Neural progenitor cell (in vitro differentiated cells): ENCODE measurements at regions not wholly inside any gene's neighbourhood (a gene's known extent, or its start where the extent isn't known, plus 50 kb on each side); places are given as distances from the start of the nearest gene placed in this dataset.

ENCODE experiments used
- DNase-seq: peaks from one replicate; pipeline ENCODE4 v3.0.0-alpha.2; 2016; ENCODE audit warnings: low spot score
- H2AFZ ChIP-seq: fragments of 200-600 bp; sonication (generic); replicated peaks from 2 replicates; pipeline ENCODE4 v1.6.1; 2016; ENCODE audit warnings: antibody characterized with exemption
- H3F3A ChIP-seq: fragments of 200-600 bp; sonication (generic); 2 replicates; pipeline ENCODE4 v1.6.1; 2016; ENCODE audit warnings: antibody characterized with exemption, low read depth
- H3K27ac ChIP-seq: fragments of 200-600 bp; sonication (generic); 2 replicates; pipeline ENCODE4 v1.5.1; 2016; ENCODE audit warnings: mild to moderate bottlenecking
- H3K27me3 ChIP-seq: fragments of 200-600 bp; sonication (generic); 2 replicates; pipeline ENCODE4 v1.6.1; 2016; ENCODE audit warnings: mild to moderate bottlenecking, moderate library complexity
- H3K36me3 ChIP-seq: fragments of 200-600 bp; sonication (generic); 2 replicates; pipeline ENCODE4 v1.5.1; 2016
- H3K4me1 ChIP-seq: fragments of 200-600 bp; sonication (generic); 2 replicates; pipeline ENCODE4 v1.6.1; 2016; ENCODE audit warnings: mixed run types
- H3K4me2 ChIP-seq: fragments of 200-600 bp; sonication (generic); 2 replicates; pipeline ENCODE4 v1.6.1; 2016
- H3K4me3 ChIP-seq: fragments of 200-600 bp; sonication (generic); 2 replicates; pipeline ENCODE4 v1.5.1; 2016
- H3K79me2 ChIP-seq: fragments of 200-600 bp; sonication (generic); 2 replicates; pipeline ENCODE4 v1.6.1; 2016; ENCODE audit warnings: low read depth
- H3K9ac ChIP-seq: fragments of 200-600 bp; sonication (generic); 2 replicates; pipeline ENCODE4 v1.6.1; 2016
- H3K9me3 ChIP-seq: fragments of 200-600 bp; sonication (generic); 2 replicates; pipeline ENCODE4 v1.5.1; 2016; ENCODE audit warnings: low read depth
- H4K20me1 ChIP-seq: fragments of 200-600 bp; sonication (generic); 2 replicates; pipeline ENCODE4 v1.6.1; 2016; ENCODE audit warnings: low read depth
- H3K27ac Mint-ChIP-seq: 3 replicates; pipeline ENCODE4 v1.8.0; 2021; ENCODE audit warnings: mixed read lengths
- H3K27me3 Mint-ChIP-seq: 2 replicates; pipeline ENCODE4 v1.8.0; 2022; ENCODE audit warnings: low read depth, mild to moderate bottlenecking, inconsistent platforms, moderate library complexity, mixed read lengths; ENCODE audit not compliant: insufficient read depth
- H3K36me3 Mint-ChIP-seq: 3 replicates; pipeline ENCODE4 v1.8.0; 2021; ENCODE audit warnings: mixed read lengths
- H3K4me1 Mint-ChIP-seq: 3 replicates; pipeline ENCODE4 v1.8.0; 2021; ENCODE audit warnings: mixed read lengths
- H3K4me3 Mint-ChIP-seq: 3 replicates; pipeline ENCODE4 v1.8.0; 2021; ENCODE audit warnings: mild to moderate bottlenecking, moderate library complexity, mixed read lengths
- H3K9me3 Mint-ChIP-seq: 3 replicates; pipeline ENCODE4 v1.8.0; 2020; ENCODE audit warnings: mixed read lengths
- EZH2 ChIP-seq: fragments of 200-600 bp; sonication (generic); IDR thresholded peaks from 2 replicates; pipeline ENCODE4 v1.6.1; 2017; ENCODE audit warnings: antibody characterized with exemption, mild to moderate bottlenecking, moderate library complexity
- EZH2phosphoT487 ChIP-seq: fragments of 200-600 bp; sonication (generic); IDR thresholded peaks from 2 replicates; pipeline ENCODE4 v1.6.1; 2017; ENCODE audit warnings: antibody characterized with exemption
- TF ChIP-seq, protein P1 (sequence below): fragments of 200-600 bp; sonication (generic); IDR thresholded peaks from 2 replicates; pipeline ENCODE4 v1.5.1; 2017; ENCODE audit warnings: antibody characterized with exemption, mild to moderate bottlenecking

DNA sequence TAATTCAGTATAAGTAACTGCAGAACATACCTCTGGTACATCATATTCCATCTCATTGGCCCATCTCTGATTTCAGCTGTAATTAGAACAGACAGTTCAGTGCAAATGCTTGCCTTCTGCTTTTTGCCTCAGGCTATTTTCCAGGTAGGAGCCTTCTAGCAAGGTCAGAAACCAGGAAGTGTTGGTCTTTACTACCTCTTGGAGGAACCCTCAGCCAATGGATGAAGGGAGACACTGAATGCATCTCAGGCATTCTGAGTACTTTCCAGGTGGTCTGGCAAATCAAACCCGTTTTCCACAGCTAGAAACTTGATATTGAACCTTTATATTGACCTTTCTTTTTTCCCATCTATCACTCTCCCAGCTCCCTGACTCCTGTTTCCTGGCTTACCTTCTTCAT, 348.5 kb upstream of the SOX2 start:
- Histone ChIP-seq H3K4me3 (no peak overlapping the region), H3K79me2 (no peaks in the 10 kb centered on the region), H2AFZ (no peak overlapping the region), H3K9me3 (no peaks in the 10 kb centered on the region), H3K27me3 (no peaks in the 10 kb centered on the region), H3K9ac (no peak overlapping the region), H3K27ac (no peak overlapping the region), H3K4me2 (no peak overlapping the region), H4K20me1 (no peaks in the 10 kb centered on the region), H3K36me3 (no peaks in the 10 kb centered on the region), H3F3A (peaks cover 17% of the 10 kb centered on the region), H3K4me1 (no peaks in the 10 kb centered on the region)
- peaks cover 16% of the 10 kb centered on the region for H3K4me1 Mint-ChIP-seq
- no peaks in the 10 kb centered on the region for H3K36me3 Mint-ChIP-seq
- no peak for DNase-seq
- H3K27me3 Mint-ChIP-seq, result no peaks in the 10 kb centered on the region
- H3K9me3 Mint-ChIP-seq, result no peaks in the 10 kb centered on the region
- H3K27ac Mint-ChIP-seq, result no peak overlapping the region
- TF ChIP-seq, protein P1, sequence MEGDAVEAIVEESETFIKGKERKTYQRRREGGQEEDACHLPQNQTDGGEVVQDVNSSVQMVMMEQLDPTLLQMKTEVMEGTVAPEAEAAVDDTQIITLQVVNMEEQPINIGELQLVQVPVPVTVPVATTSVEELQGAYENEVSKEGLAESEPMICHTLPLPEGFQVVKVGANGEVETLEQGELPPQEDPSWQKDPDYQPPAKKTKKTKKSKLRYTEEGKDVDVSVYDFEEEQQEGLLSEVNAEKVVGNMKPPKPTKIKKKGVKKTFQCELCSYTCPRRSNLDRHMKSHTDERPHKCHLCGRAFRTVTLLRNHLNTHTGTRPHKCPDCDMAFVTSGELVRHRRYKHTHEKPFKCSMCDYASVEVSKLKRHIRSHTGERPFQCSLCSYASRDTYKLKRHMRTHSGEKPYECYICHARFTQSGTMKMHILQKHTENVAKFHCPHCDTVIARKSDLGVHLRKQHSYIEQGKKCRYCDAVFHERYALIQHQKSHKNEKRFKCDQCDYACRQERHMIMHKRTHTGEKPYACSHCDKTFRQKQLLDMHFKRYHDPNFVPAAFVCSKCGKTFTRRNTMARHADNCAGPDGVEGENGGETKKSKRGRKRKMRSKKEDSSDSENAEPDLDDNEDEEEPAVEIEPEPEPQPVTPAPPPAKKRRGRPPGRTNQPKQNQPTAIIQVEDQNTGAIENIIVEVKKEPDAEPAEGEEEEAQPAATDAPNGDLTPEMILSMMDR, result no peak
- TF ChIP-seq EZH2 (no peak), EZH2phosphoT487 (no peak)
- H3K4me3 Mint-ChIP-seq, result no peak overlapping the region

DNA sequence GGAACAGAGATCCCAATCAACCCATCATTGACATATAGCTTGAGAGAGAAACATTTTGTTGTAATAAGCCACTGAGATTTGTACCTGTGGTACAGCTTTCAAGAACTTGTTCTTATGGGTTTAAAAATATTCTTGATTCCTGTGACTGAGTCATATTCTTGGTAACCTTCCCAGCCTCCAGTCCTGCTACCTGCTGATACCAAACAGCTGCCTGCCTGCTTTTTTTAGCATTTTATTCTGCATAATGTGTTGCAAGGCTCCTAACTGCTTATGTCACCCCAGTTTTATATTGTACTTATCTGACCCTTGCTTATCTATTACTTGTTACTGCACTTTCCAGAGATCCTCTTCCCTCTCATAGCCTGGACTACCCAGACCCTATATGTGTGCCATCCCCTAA, 349.3 kb upstream of the SOX2 start:
- no peaks in the 10 kb centered on the region for H4K20me1 ChIP-seq
- H3F3A ChIP-seq, result peaks cover 14% of the 10 kb centered on the region
- no peaks in the 10 kb centered on the region for H3K27me3 ChIP-seq
- no peak overlapping the region for H3K4me3 ChIP-seq
- Mint-ChIP-seq H3K27ac (no peak overlapping the region), H3K27me3 (no peaks in the 10 kb centered on the region), H3K36me3 (no peaks in the 10 kb centered on the region), H3K4me3 (no peak overlapping the region), H3K9me3 (no peaks in the 10 kb centered on the region), H3K4me1 (peaks cover 24% of the 10 kb centered on the region)
- H3K4me2 ChIP-seq, result no peak overlapping the region
- TF ChIP-seq EZH2 (no peak), EZH2phosphoT487 (no peak)
- TF ChIP-seq, protein P1, result no peak
- no peaks in the 10 kb centered on the region for H3K4me1 ChIP-seq
- no peaks in the 10 kb centered on the region for H3K36me3 ChIP-seq
- DNase-seq, result no peak
- H3K9ac ChIP-seq, result no peak overlapping the region
- no peaks in the 10 kb centered on the region for H3K9me3 ChIP-seq
- no peaks in the 10 kb centered on the region for H3K79me2 ChIP-seq
- H2AFZ ChIP-seq, result no peak overlapping the region
- no peak overlapping the region for H3K27ac ChIP-seq

DNA sequence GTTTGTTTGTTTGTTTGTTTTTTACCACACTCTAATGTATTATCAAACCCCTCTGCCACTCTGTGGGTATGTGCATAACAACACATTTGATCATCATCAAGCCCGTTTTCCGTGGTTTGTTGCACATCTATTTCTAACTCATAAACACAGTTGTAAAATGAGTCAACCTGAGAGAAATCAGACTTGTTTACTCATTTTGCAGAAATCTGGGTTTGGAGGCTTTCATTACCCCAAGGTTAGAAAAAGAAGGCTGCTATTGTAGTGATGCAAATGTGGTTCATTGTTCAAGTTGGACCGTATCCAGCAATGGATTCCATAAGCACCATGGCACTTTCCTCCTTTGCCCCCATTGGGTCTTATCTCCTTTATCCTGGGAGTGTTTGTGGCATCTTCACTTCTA, 353.2 kb upstream of the SOX2 start:
- no peak overlapping the region for H3K4me3 Mint-ChIP-seq
- Histone ChIP-seq H3K27me3 (no peaks in the 10 kb centered on the region), H3K4me3 (no peak overlapping the region), H3K4me1 (no peaks in the 10 kb centered on the region), H3K9me3 (no peaks in the 10 kb centered on the region), H3F3A (no peaks in the 10 kb centered on the region), H2AFZ (no peak overlapping the region), H3K36me3 (no peaks in the 10 kb centered on the region), H3K4me2 (no peak overlapping the region), H4K20me1 (no peaks in the 10 kb centered on the region), H3K79me2 (no peaks in the 10 kb centered on the region), H3K9ac (no peak overlapping the region), H3K27ac (no peak overlapping the region)
- H3K4me1 Mint-ChIP-seq, result peaks cover 27% of the 10 kb centered on the region
- DNase-seq, result no peak
- H3K27ac Mint-ChIP-seq, result no peak overlapping the region
- H3K27me3 Mint-ChIP-seq, result no peaks in the 10 kb centered on the region
- TF ChIP-seq EZH2phosphoT487, result no peak
- TF ChIP-seq, protein P1, result no peak
- no peak for TF ChIP-seq EZH2
- H3K9me3 Mint-ChIP-seq, result no peaks in the 10 kb centered on the region
- no peaks in the 10 kb centered on the region for H3K36me3 Mint-ChIP-seq

DNA sequence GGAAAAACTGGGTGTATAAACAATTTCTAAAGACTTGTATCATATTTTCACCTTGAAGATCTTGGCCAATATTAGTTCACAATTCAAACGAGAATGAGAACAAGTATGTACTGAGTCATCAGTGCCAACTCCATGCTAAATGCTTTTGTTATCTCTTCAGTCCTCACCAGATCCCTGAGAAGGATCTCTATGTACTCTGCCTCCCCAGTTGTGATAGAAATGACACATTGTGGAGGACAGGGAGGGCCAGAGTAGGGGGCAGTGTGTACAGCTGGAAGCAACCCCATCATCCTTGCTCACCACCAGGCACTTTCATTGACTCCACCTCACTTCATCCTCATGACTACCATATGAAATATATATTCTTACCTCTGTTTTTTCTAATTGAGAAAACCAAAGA, 353.7 kb upstream of the SOX2 start:
- H3K27ac ChIP-seq, result no peak overlapping the region
- no peak overlapping the region for H2AFZ ChIP-seq
- H3K4me3 ChIP-seq, result no peak overlapping the region
- no peaks in the 10 kb centered on the region for H3K79me2 ChIP-seq
- no peak for DNase-seq
- no peaks in the 10 kb centered on the region for H3K9me3 ChIP-seq
- H3K27me3 ChIP-seq, result no peaks in the 10 kb centered on the region
- no peaks in the 10 kb centered on the region for H3F3A ChIP-seq
- Mint-ChIP-seq H3K36me3 (no peaks in the 10 kb centered on the region), H3K4me3 (no peak overlapping the region), H3K27ac (no peak overlapping the region), H3K4me1 (peaks cover 27% of the 10 kb centered on the region), H3K27me3 (no peaks in the 10 kb centered on the region), H3K9me3 (no peaks in the 10 kb centered on the region)
- H3K36me3 ChIP-seq, result no peaks in the 10 kb centered on the region
- TF ChIP-seq EZH2phosphoT487 (no peak), EZH2 (no peak)
- TF ChIP-seq, protein P1, result no peak
- H3K4me1 ChIP-seq, result no peaks in the 10 kb centered on the region
- no peaks in the 10 kb centered on the region for H4K20me1 ChIP-seq
- no peak overlapping the region for H3K4me2 ChIP-seq
- H3K9ac ChIP-seq, result no peak overlapping the region
